Prostate gland (tissue), 2 donors: ENCODE measurements at regions not wholly inside any gene's neighbourhood (a gene's known extent, or its start where the extent isn't known, plus 50 kb on each side); places are given as distances from the start of the nearest gene placed in this dataset.

ENCODE experiments used
- POLR2A ChIP-seq: fragments of 450-650 bp; IDR thresholded peaks from one replicate; pipeline ENCODE4 v1.6.1; 2016; ENCODE audit warnings: antibody characterized with exemption, mild to moderate bottlenecking
- TF ChIP-seq, protein P1 (sequence below), 4 experiments: fragments of 200-600 bp in 2 of 4; fragments of 450-650 bp in 2 of 4; sonication (generic) in 2 of 4; IDR thresholded peaks; 1 replicate in 3 of 4; 2 replicates in 1 of 4; pipeline ENCODE4 v1.5.1; 2016 to 2019; ENCODE audit warnings: antibody characterized with exemption in 4 of 4, mild to moderate bottlenecking in 2 of 4, moderate library complexity in 2 of 4

DNA sequence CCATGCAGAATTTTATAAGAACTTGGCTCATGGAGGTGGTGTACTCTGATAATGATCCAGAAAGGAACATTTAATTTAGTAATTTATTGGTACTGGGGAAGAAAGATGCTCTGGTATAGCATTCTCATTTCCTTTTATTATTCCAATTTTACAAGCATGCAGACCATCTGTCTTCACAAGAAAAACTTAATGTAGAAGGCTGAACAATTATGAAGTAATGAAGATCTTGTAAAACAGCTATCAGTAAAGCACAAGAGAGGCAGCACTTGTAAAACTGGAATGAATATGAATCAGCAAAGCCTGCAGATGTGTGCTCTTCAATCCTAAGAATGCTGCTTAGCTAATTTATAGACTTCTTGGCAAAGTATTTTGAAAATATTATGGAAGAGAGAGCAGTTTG, 300.0 kb downstream of the YTHDC2 start:
- TF ChIP-seq POLR2A = no peak
- TF ChIP-seq, protein P1, sequence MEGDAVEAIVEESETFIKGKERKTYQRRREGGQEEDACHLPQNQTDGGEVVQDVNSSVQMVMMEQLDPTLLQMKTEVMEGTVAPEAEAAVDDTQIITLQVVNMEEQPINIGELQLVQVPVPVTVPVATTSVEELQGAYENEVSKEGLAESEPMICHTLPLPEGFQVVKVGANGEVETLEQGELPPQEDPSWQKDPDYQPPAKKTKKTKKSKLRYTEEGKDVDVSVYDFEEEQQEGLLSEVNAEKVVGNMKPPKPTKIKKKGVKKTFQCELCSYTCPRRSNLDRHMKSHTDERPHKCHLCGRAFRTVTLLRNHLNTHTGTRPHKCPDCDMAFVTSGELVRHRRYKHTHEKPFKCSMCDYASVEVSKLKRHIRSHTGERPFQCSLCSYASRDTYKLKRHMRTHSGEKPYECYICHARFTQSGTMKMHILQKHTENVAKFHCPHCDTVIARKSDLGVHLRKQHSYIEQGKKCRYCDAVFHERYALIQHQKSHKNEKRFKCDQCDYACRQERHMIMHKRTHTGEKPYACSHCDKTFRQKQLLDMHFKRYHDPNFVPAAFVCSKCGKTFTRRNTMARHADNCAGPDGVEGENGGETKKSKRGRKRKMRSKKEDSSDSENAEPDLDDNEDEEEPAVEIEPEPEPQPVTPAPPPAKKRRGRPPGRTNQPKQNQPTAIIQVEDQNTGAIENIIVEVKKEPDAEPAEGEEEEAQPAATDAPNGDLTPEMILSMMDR (IDR thresholded peaks at IDR 0.05) = no peak
